ENCODE measurements at regions not wholly inside any gene's neighbourhood (a gene's known extent, or its start where the extent isn't known, plus 50 kb on each side); places are given as distances from the start of the nearest gene placed in this dataset.
A peak's percentile ranks its signal among the peaks of the same experiment; 100 is the strongest.

DNA sequence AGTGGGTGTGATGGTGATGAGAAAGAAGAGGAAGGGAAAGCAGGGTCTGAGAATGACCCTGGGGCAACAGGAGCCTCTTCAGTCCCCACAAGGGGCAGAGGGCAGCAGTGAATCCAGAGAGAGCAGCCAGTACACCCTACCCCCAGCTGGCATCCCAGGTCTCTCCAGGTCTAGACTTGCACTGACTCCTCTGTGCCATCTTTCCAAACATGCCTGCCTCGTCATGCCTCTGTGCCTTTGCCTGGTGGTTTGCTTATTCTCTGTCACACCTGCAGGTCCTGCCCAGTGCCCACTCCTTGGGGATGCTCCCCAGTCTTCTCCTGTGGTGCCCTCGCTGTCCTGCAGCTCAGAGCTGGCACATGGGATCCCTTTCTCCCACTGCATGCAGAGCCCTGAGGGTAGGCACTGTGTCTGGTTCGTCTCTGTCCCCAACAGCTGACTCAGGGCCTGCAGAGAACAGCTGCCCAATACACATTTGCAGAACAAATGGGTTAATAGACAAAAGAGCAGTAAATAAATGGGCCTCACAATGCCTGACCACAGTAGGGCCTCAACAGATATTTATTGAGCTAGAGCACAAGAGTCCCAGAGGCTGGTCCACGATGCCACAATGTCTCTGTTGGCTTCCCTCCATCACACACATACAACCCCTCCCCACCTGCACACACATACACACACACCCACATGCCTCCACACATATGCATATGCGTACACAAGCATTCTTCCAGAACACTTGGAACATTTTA, 89.8 kb downstream of the HS1BP3 start:
- Histone ChIP-seq H3K23ac (ENCODE audit: insufficient read length) (no peak overlapping the region), H3K27ac (ENCODE audit: low read depth, low read length) (no peak overlapping the region), H2AFZ (ENCODE audit: low read length) (no peak overlapping the region), H3K23me2 (ENCODE audit: low read depth, low read length) (peaks cover 4% of the 10 kb centered on the region; the same call in 1 of the 2 replicates), H2BK5ac (ENCODE audit: low read depth, low read length) (peak overlapping the region; percentile 66; the same call in 1 of the 2 replicates), H4K5ac (ENCODE audit: insufficient read length, low read depth, low read length) (no peak overlapping the region), H3K27me3 (replicated peaks in 1 of 4; ENCODE audit: control insufficient read depth in 3 of 4, extremely low read depth in 1 of 4, insufficient read depth in 3 of 4, low read length in 3 of 4) (no peaks in the 10 kb centered on the region), H2BK20ac (ENCODE audit: low read length) (peak overlapping the region; percentile 91), H3K4ac (replicated peaks; ENCODE audit: insufficient read length, low read depth, low read length) (peak overlapping the region; percentile 14), H3K9me3 (ENCODE audit: insufficient read depth in 2 of 2, low read depth in 1 of 2, low read length in 1 of 2) (no peaks in the 10 kb centered on the region), H3K18ac (ENCODE audit: extremely low read depth, low read length) (peak overlapping the region; percentile 55), H4K8ac (ENCODE audit: extremely low read depth, insufficient read depth, low read length) (0 out of 2 replicates have a peak overlapping the region, but pooled peaks have one; percentile 7), H3K79me2 (ENCODE audit: control insufficient read depth in 1 of 2, insufficient read depth in 2 of 2, low read length in 2 of 2) (no peaks in the 10 kb centered on the region), H2BK12ac (ENCODE audit: low read depth, low read length) (peak overlapping the region; percentile 89; the same call in 1 of the 2 replicates), H3K9ac (replicated peaks in 1 of 4; ENCODE audit: extremely low read depth in 1 of 4, low read depth in 3 of 4, low read length in 3 of 4) (no peak overlapping the region), H3K4me3 (ENCODE audit: extremely low read depth in 1 of 4, insufficient read depth in 2 of 4, low read depth in 3 of 4, low read length in 4 of 4) (no peak overlapping the region), H3K36me3 (ENCODE audit: control insufficient read depth in 2 of 4, insufficient read depth in 4 of 4, low read length in 3 of 4) (no peaks in the 10 kb centered on the region), H4K91ac (replicated peaks; ENCODE audit: insufficient read length, low read length) (peak overlapping the region; percentile 83), H2BK120ac (replicated peaks; ENCODE audit: low read depth, low read length) (peak overlapping the region; percentile 24), H3K56ac (replicated peaks; ENCODE audit: insufficient read length, low read depth, low read length) (no peak overlapping the region), H3K79me1 (ENCODE audit: low read depth, low read length) (no peaks in the 10 kb centered on the region), H4K20me1 (replicated peaks in 1 of 2; ENCODE audit: control insufficient read depth in 1 of 2, insufficient read depth in 2 of 2, low read length in 2 of 2) (no peaks in the 10 kb centered on the region), H3K4me2 (ENCODE audit: insufficient read depth in 1 of 2, low read depth in 2 of 2, low read length in 2 of 2) (peak overlapping the region; percentile 23 to 49; a peak in 2 of 4 replicates), H3K14ac (ENCODE audit: insufficient read length) (no peak overlapping the region), H2BK15ac (ENCODE audit: low read length) (peak overlapping the region; percentile 78; the same call in 1 of the 2 replicates), H3K4me1 (replicated peaks in 1 of 4; ENCODE audit: control insufficient read depth in 3 of 4, insufficient read depth in 4 of 4, low read length in 3 of 4) (peaks cover 8 to 19% (median 13%) of the 10 kb centered on the region in 4 experiments; a peak in 6 of 7 replicates), H2AK5ac (ENCODE audit: low read depth, low read length) (peak overlapping the region; percentile 92; the same call in 1 of the 2 replicates)
- POLR2A ChIA-PET (ENCODE audit: partially characterized antibody) = interaction anchor here (1.2 to 4.9 kb wide), 4 partner anchors 15 to 114 kb away, joined by 3 to 20 read pairs (median 12); partner anchors contain the start of gene RHOB
- FAIRE-seq (no peak), DNase-seq (ENCODE audit: low read depth in 1 of 2, low spot score in 2 of 2) (no peak)
- CTCF ChIA-PET (ENCODE audit: partially characterized antibody) = interaction anchor here (0.7 to 3.9 kb wide), 19 partner anchors 13 to 121 kb away, joined by 3 to 21 read pairs (median 4); partner anchors contain the start of gene RHOB
- 85% methylated on average over 4 of the region's 5 CpGs; no CpG with 5 or more reads in 1 of the 2 experiments for WGBS, 2 experiments (ENCODE audit: extremely low coverage in 1 of 2, insufficient coverage in 1 of 2, insufficient read length in 1 of 2, insufficient replicate concordance in 2 of 2, low coverage in 1 of 2, low lambda C conversion rate in 2 of 2, missing lambda C conversion rate in 1 of 2)
- TF ChIP-seq HDAC2 (IDR thresholded peaks at IDR 0.05; ENCODE audit: borderline replicate concordance in 1 of 2, low read depth in 2 of 2, low read length in 2 of 2) = no peak
- TF ChIP-seq TCF12 (IDR thresholded peaks at IDR 0.05; ENCODE audit: low read depth, low read length) = no peak
- TF ChIP-seq TAF7 (optimal IDR thresholded peaks at IDR 0.05; ENCODE audit: borderline replicate concordance, low read depth, low read length) = no peak
- TF ChIP-seq SIX5 (IDR thresholded peaks at IDR 0.05; ENCODE audit: low read depth, low read length) = no peak
- TF ChIP-seq RXRA (IDR thresholded peaks at IDR 0.05; ENCODE audit: insufficient read depth, low read depth, low read length) = no peak
- TF ChIP-seq, protein P1, sequence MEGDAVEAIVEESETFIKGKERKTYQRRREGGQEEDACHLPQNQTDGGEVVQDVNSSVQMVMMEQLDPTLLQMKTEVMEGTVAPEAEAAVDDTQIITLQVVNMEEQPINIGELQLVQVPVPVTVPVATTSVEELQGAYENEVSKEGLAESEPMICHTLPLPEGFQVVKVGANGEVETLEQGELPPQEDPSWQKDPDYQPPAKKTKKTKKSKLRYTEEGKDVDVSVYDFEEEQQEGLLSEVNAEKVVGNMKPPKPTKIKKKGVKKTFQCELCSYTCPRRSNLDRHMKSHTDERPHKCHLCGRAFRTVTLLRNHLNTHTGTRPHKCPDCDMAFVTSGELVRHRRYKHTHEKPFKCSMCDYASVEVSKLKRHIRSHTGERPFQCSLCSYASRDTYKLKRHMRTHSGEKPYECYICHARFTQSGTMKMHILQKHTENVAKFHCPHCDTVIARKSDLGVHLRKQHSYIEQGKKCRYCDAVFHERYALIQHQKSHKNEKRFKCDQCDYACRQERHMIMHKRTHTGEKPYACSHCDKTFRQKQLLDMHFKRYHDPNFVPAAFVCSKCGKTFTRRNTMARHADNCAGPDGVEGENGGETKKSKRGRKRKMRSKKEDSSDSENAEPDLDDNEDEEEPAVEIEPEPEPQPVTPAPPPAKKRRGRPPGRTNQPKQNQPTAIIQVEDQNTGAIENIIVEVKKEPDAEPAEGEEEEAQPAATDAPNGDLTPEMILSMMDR (IDR thresholded peaks at IDR 0.05; ENCODE audit: control extremely low read depth in 1 of 3, insufficient read depth in 1 of 3, low read depth in 1 of 3, low read length in 3 of 3) = no peak
- TF ChIP-seq RNF2 (IDR thresholded peaks at IDR 0.05; ENCODE audit: borderline replicate concordance, low read depth, low read length, missing control alignments, poor library complexity, severe bottlenecking) = no peak
- no peak for TF ChIP-seq YY1 (IDR thresholded peaks at IDR 0.05; ENCODE audit: low read depth, low read length)
